Fibroblast of lung (primary cell): ENCODE measurements at regions not wholly inside any gene's neighbourhood (a gene's known extent, or its start where the extent isn't known, plus 50 kb on each side); places are given as distances from the start of the nearest gene placed in this dataset.

Source experiments
- EZH2 ChIP-seq: IDR thresholded peaks from 2 replicates; pipeline ENCODE4 v1.5.1; 2012; ENCODE audit warnings: low read length, control low read depth, mild to moderate bottlenecking; ENCODE audit errors: missing control alignments
- TF ChIP-seq, protein P1 (sequence below), 2 donors: IDR thresholded peaks in 1 of 2; conservative IDR thresholded peaks in 1 of 2; 1 replicate in 1 of 2; 2 replicates in 1 of 2; pipeline ENCODE4 v1.5.1; 2011 to 2012; ENCODE audit warnings: low read length in 2 of 2, control low read depth in 1 of 2, inconsistent platforms in 1 of 2, low read depth in 1 of 2, mild to moderate bottlenecking in 1 of 2

DNA sequence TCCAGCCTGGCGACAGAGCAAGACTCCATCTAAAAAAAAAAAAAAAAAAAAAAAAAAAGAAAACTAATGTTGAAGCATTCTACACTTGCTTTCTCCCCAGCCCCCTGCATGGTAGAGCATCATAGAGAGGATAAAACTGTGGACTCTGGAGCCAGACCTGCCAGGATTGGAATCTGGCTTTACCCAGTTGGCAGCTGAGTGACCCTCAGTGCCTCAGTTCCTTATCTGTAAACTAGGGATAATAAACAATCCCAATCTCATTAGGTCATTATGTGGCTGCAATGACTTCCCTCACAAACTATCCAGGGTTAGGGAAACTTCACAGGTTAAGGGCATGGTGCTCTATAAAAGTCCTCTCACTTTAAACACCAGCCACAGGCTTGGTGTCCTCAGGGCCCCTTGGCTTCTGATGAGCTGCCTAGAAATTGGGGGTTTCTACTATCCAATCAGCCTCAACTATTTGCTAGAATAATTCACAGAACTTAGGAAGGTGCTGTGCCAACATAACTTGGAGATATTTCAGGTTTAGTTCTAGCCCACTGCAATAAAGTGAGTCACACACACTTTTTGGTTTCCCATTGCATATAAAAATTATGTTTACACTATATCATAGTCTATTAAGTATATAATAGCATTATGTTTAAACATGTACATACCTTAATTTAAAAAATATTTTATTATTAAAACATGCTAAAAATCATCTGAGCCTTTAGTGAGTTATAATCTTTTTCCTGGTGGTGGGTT, 180.5 kb upstream of the B3GALT2 start:
- TF ChIP-seq, protein P1, sequence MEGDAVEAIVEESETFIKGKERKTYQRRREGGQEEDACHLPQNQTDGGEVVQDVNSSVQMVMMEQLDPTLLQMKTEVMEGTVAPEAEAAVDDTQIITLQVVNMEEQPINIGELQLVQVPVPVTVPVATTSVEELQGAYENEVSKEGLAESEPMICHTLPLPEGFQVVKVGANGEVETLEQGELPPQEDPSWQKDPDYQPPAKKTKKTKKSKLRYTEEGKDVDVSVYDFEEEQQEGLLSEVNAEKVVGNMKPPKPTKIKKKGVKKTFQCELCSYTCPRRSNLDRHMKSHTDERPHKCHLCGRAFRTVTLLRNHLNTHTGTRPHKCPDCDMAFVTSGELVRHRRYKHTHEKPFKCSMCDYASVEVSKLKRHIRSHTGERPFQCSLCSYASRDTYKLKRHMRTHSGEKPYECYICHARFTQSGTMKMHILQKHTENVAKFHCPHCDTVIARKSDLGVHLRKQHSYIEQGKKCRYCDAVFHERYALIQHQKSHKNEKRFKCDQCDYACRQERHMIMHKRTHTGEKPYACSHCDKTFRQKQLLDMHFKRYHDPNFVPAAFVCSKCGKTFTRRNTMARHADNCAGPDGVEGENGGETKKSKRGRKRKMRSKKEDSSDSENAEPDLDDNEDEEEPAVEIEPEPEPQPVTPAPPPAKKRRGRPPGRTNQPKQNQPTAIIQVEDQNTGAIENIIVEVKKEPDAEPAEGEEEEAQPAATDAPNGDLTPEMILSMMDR (conservative IDR thresholded peaks at IDR 0.05 in 1 of 2, IDR thresholded peaks at IDR 0.05 in 1 of 2; ENCODE audit: low read depth in 1 of 2, low read length in 2 of 2): no peak
- TF ChIP-seq EZH2: no peak
